HCT116 (cell line): ENCODE measurements at regions not wholly inside any gene's neighbourhood (a gene's known extent, or its start where the extent isn't known, plus 50 kb on each side); places are given as distances from the start of the nearest gene placed in this dataset.

Source experiments
- ATAC-seq: fragments of 200-7000 bp; cut with Tn5 transposase; 2 replicates; pipeline ENCODE4 v1.9.1; 2020; ENCODE audit warnings: mild to moderate bottlenecking, moderate library complexity
- BruUV-seq: library from RNA; stranded (reverse); fragments of 400-500 nt; replicated peaks from 2 replicates; lab custom pipeline; 2021; lab: Mats Ljungman, UMichigan
- CTCF ChIA-PET: fragments of 300-600 bp; sonication (Branson Sonifier 250); formaldehyde crosslinking; loops from one replicate; lab custom pipeline; 2021; ENCODE audit warnings: antibody characterized with exemption; lab: Charles Lee
- POLR2A ChIA-PET: fragments of 300-600, 350-600 bp; sonication (Branson Sonifier 250); formaldehyde crosslinking; loops from one replicate; lab custom pipeline; 2021; ENCODE audit warnings: antibody characterized with exemption; lab: Charles Lee
- RAD21 ChIA-PET, 2 experiments: fragments of 300-600 bp; sonication (Branson Sonifier 250); formaldehyde crosslinking; loops; one replicate each; lab custom pipeline; 2023; ENCODE audit warnings: low total read pairs in 2 of 2; ENCODE audit not compliant: uncharacterized antibody in 2 of 2, unreplicated experiment in 2 of 2, low non-redundant PET in 1 of 2; lab: Charles Lee
- DNase-seq: peaks from one replicate; pipeline ENCODE4 v3.0.0-alpha.2; 2010; ENCODE audit warnings: low read depth, low spot score
- H2AFZ ChIP-seq: fragments of 200-600 bp; shearing (Covaris generic), sonication (generic); 2 replicates; pipeline ENCODE4 v1.6.1; 2017; ENCODE audit warnings: low read depth, mixed run types, mixed read lengths, antibody characterized with exemption, low read length; ENCODE audit not compliant: poor library complexity, severe bottlenecking
- H3K27ac ChIP-seq: 2 replicates; pipeline ENCODE4 v1.5.1; 2012; ENCODE audit warnings: low read depth, low read length
- H3K27me3 ChIP-seq: fragments of 200-600 bp; sonication (generic); 2 replicates; pipeline ENCODE4 v1.6.1; 2016; ENCODE audit warnings: mixed run types, low read length, mixed read lengths; ENCODE audit not compliant: insufficient read depth
- H3K36me3 ChIP-seq, 2 experiments: fragments of 200-500 bp in 1 of 2; fragments of 200-600 bp in 1 of 2; sonication (Bioruptor generic) in 1 of 2; sonication (generic) in 1 of 2; 2 replicates each; pipeline versions ENCODE4 v1.5.1 to v1.6.1; 2014 to 2016; ENCODE audit warnings: low read length in 2 of 2, inconsistent platforms in 1 of 2, mixed read lengths in 1 of 2, mixed run types in 1 of 2; ENCODE audit not compliant: insufficient read depth in 2 of 2, control insufficient read depth in 1 of 2
- H3K4me1 ChIP-seq, 2 experiments: fragments of 200-600 bp in 1 of 2; sonication (generic) in 1 of 2; 2 replicates each; pipeline versions ENCODE4 v1.5.1 to v1.6.1; 2012 to 2017; ENCODE audit warnings: low read length in 2 of 2, inconsistent platforms in 1 of 2, mild to moderate bottlenecking in 1 of 2, mixed read lengths in 1 of 2, mixed run types in 1 of 2, moderate library complexity in 1 of 2; ENCODE audit not compliant: insufficient read depth in 2 of 2, control insufficient read depth in 1 of 2
- H3K4me2 ChIP-seq: fragments of 200-600 bp; sonication (generic); 2 replicates; pipeline ENCODE4 v1.6.1; 2017; ENCODE audit warnings: mixed run types, low read length, mixed read lengths
- H3K4me3 ChIP-seq, 2 experiments: fragments of 200-600 bp in 1 of 2; sonication (generic) in 1 of 2; replicated peaks in 1 of 2; 2 replicates each; pipeline ENCODE4 v1.5.1; 2011 to 2016; ENCODE audit warnings: low read length in 2 of 2, control low read depth in 1 of 2, low read depth in 1 of 2, mild to moderate bottlenecking in 1 of 2, mixed read lengths in 1 of 2, mixed run types in 1 of 2
- H3K79me2 ChIP-seq: fragments of 200-600 bp; sonication (generic); 2 replicates; pipeline ENCODE4 v1.6.1; 2017; ENCODE audit warnings: mild to moderate bottlenecking, mixed run types, low read length, moderate library complexity, mixed read lengths; ENCODE audit not compliant: insufficient read depth
- H3K9ac ChIP-seq: fragments of 200-600 bp; sonication (generic); 2 replicates; pipeline ENCODE4 v1.6.1; 2016; ENCODE audit warnings: low read length, mixed read lengths
- H3K9me2 ChIP-seq: fragments of 200-600 bp; sonication (generic), shearing (Covaris generic); 2 replicates; pipeline ENCODE4 v1.6.1; 2017; ENCODE audit warnings: mixed run types, mild to moderate bottlenecking, moderate library complexity; ENCODE audit not compliant: insufficient read depth
- H3K9me3 ChIP-seq, 2 experiments: fragments of 200-500 bp in 1 of 2; fragments of 200-600 bp in 1 of 2; sonication (Bioruptor generic) in 1 of 2; sonication (generic) in 1 of 2; 2 replicates each; pipeline ENCODE4 v1.6.1; 2014 to 2017; ENCODE audit warnings: low read length in 2 of 2, mixed read lengths in 2 of 2, inconsistent platforms in 1 of 2, low read depth in 1 of 2, mild to moderate bottlenecking in 1 of 2, mixed run types in 1 of 2, moderate library complexity in 1 of 2; ENCODE audit not compliant: control insufficient read depth in 1 of 2, insufficient read depth in 1 of 2
- H4K20me1 ChIP-seq: fragments of 200-600 bp; sonication (generic), shearing (Covaris generic); 2 replicates; pipeline ENCODE4 v1.6.1; 2017; ENCODE audit warnings: mixed run types, mild to moderate bottlenecking, moderate library complexity; ENCODE audit not compliant: insufficient read depth
- ATF3 ChIP-seq: IDR thresholded peaks from 2 replicates; pipeline ENCODE4 v1.6.1; 2012
- CEBPB ChIP-seq: IDR thresholded peaks from 2 replicates; pipeline ENCODE4 v1.6.1; 2012; ENCODE audit warnings: low read depth
- CTCF ChIP-seq, 3 experiments: fragments of 200-600 bp in 1 of 3; sonication (generic) in 1 of 3; IDR thresholded peaks in 2 of 3; conservative IDR thresholded peaks in 1 of 3; 2 replicates each; pipeline ENCODE4 v1.5.1; 2012 to 2017; ENCODE audit warnings: low read depth in 2 of 3, low read length in 2 of 3, antibody characterized with exemption in 1 of 3, borderline replicate concordance in 1 of 3, control low read depth in 1 of 3, mild to moderate bottlenecking in 1 of 3, mixed read lengths in 1 of 3, mixed run types in 1 of 3, moderate library complexity in 1 of 3; ENCODE audit not compliant: insufficient read depth in 1 of 3
- EGR1 ChIP-seq: IDR thresholded peaks from 2 replicates; pipeline ENCODE4 v1.6.1; 2012; ENCODE audit warnings: low read depth
- ELF1 ChIP-seq: IDR thresholded peaks from 2 replicates; pipeline ENCODE4 v1.6.1; 2012; ENCODE audit warnings: low read depth, borderline replicate concordance
- EZH2phosphoT487 ChIP-seq: fragments of 200-600 bp; IDR thresholded peaks from 2 replicates; pipeline ENCODE4 v1.6.1; 2018; ENCODE audit warnings: antibody characterized with exemption, borderline replicate concordance
- POLR2AphosphoS5 ChIP-seq: IDR thresholded peaks from 2 replicates; pipeline ENCODE4 v1.6.1; 2011; ENCODE audit warnings: mild to moderate bottlenecking, low read depth, low read length, moderate library complexity
- RAD21 ChIP-seq: IDR thresholded peaks from 2 replicates; pipeline ENCODE4 v1.6.1; 2012; ENCODE audit warnings: low read depth, mild to moderate bottlenecking
- REST ChIP-seq: IDR thresholded peaks from 2 replicates; pipeline ENCODE4 v1.6.1; 2012; ENCODE audit warnings: low read depth
- SIN3A ChIP-seq: IDR thresholded peaks from 2 replicates; pipeline ENCODE4 v1.6.1; 2012; ENCODE audit warnings: low read depth
- SP1 ChIP-seq: IDR thresholded peaks from 2 replicates; pipeline ENCODE4 v1.6.1; 2012; ENCODE audit warnings: low read depth
- SRF ChIP-seq: IDR thresholded peaks from 2 replicates; pipeline ENCODE4 v1.6.1; 2012; ENCODE audit warnings: low read depth
- YY1 ChIP-seq: IDR thresholded peaks from 2 replicates; pipeline ENCODE4 v1.6.1; 2011; ENCODE audit warnings: low read length, low read depth, moderate library complexity, mild to moderate bottlenecking; ENCODE audit not compliant: insufficient replicate concordance; ENCODE audit errors: extremely low read depth
- ZFX ChIP-seq: fragments of 450-650 bp; IDR thresholded peaks from 2 replicates; pipeline ENCODE4 v1.6.1; 2017
- ZNF274 ChIP-seq: fragments of 200-500 bp; sonication (Bioruptor generic); IDR thresholded peaks from 2 replicates; pipeline ENCODE4 v1.6.1; 2014; ENCODE audit warnings: mild to moderate bottlenecking, low read depth, low read length, inconsistent platforms
- intact Hi-C: fragments of 100-400 bp; cut with micrococcal nuclease; formaldehyde crosslinking; loops from 2 replicates; pipeline ENCODE4 v1.10.0; 2022

GRCh38 chr10:4448030-4448429, 378.0 kb upstream of the AKR1E2 start:
- no peak overlapping the region for H3K4me3 ChIP-seq
- POLR2A ChIA-PET: no interaction called here
- H3K36me3 ChIP-seq: no peaks in the 10 kb centered on the region
- ATAC-seq (no peak), DNase-seq (no peak)
- no peaks in the 10 kb centered on the region for H3K9me2 ChIP-seq
- no peak overlapping the region for H3K4me2 ChIP-seq
- no peaks in the 10 kb centered on the region for H3K27me3 ChIP-seq
- CTCF ChIA-PET: no interaction called here
- no peaks in the 10 kb centered on the region for H3K79me2 ChIP-seq
- no peaks in the 10 kb centered on the region for H4K20me1 ChIP-seq
- no peak overlapping the region for H3K27ac ChIP-seq
- H3K9me3 ChIP-seq: no peaks in the 10 kb centered on the region; a peak in 1 of 4 replicates
- BruUV-seq: no TSS peak
- RAD21 ChIA-PET: no interaction called here
- intact Hi-C loops: no loop called here
- no peak overlapping the region for H3K9ac ChIP-seq
- H3K4me1 ChIP-seq: no peaks in the 10 kb centered on the region
- no peak overlapping the region for H2AFZ ChIP-seq
- no peak for TF ChIP-seq REST
- TF ChIP-seq SP1: no peak
- no peak for TF ChIP-seq CEBPB
- no peak for TF ChIP-seq POLR2AphosphoS5
- TF ChIP-seq ZNF274: no peak
- TF ChIP-seq EZH2phosphoT487: no peak
- TF ChIP-seq ATF3: no peak
- TF ChIP-seq YY1: no peak
- no peak for TF ChIP-seq ELF1
- no peak for TF ChIP-seq SIN3A
- no peak for TF ChIP-seq EGR1
- TF ChIP-seq RAD21: no peak
- TF ChIP-seq ZFX: no peak
- TF ChIP-seq CTCF (IDR thresholded peaks at IDR 0.05 in 2 of 3, conservative IDR thresholded peaks at IDR 0.05 in 1 of 3; ENCODE audit: borderline replicate concordance in 1 of 3, insufficient read depth in 1 of 3, low read depth in 2 of 3, low read length in 2 of 3): no peak
- no peak for TF ChIP-seq SRF
